ENCODE measurements at regions not wholly inside any gene's neighbourhood (a gene's known extent, or its start where the extent isn't known, plus 50 kb on each side); places are given as distances from the start of the nearest gene placed in this dataset.
"Not testable (repeated sequence)": the region's sequence is repeated elsewhere in the genome, so short reads cannot be mapped to it uniquely, and the experiment has no call there.

GRCh38 chr7:113030489-113030888 lies 56.1 kb downstream of the GPR85 start:
- DNase-seq: no peak

DNA sequence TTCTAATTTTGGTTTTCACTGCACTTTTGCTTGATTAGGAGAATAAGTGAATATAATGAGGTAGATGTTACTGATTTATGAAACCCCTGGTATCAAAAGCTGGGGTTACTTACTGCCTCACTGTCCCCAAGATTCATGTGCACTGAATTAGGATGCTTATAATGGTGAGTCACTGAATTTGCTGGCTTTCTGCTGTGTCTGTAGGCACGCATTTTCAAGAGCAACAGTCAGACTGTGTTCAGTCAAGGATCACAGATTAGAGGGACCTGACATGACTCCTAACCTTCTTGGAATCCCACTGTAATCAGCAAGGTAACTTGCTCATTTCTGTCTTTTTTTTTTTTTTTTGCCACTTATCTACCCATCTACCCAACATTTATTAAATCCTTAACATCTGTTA lies 59.7 kb downstream of the GPR85 start:
- DNase-seq: no peak

- DNase-seq: not testable (repeated sequence)
These were observed 69.3 kb downstream of the GPR85 start for GRCh38 chr7:113017144-113017857.

DNA sequence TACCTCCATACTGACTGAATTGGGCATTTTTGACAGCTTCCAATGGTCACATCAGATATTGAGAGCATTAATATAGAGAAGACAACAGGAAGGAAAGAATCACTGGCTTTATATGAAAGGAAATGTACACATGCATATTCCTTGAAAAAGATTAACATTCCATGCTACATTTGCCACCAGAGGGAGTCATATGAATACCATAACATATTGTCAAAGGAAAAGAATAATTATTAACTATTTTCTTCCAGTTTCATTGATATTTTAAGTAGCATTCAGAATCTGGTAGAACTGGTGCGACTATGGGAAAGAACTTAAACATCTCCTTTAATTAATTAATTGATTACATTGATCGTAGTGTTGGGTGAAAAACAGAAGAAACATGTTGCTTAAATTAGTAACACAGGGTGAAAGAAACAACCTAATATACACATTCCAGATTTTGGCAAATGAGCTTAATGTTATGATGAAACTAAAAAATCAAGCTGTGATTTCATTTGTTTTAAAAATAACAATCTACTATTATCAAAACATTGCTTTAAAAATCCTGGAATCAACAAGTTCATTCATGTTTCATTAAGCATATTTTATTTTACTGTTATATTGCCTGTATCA lies 71.5 kb downstream of the GPR85 start:
- no peak for DNase-seq

DNA sequence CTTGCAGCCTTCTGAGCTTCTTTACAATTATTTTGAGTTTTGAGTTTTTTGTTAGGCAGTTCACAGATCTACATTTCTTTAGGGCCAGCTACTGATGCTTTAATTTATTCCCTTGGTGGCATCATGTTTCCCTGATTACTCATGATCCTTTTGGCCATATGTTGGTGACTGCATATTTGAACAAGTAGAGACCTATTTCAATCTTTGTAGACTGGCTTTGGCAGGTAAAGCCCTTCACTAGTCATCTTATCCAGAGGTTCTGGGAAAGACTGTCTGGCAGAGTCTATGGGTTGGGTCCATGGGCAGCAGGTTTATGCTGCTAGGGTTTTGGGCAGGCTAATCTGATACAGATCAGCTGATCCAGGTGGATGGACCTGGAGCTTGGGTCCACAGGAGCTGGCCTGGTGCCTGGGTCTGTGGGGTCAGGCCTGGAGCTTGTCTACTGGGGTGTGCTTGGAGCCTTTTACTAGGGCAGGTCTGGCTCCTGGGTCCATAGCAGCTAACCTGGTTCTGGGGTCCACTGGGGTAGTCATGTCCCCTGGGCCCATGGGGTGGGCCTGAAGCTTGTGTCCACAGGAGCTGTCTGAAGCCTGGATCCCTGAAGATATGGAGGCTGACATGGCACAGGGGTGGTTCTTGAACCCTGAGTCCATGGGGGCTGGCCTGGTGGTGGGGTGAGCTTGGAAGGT lies 72.7 kb downstream of the GPR85 start:
- no peak for DNase-seq

DNA sequence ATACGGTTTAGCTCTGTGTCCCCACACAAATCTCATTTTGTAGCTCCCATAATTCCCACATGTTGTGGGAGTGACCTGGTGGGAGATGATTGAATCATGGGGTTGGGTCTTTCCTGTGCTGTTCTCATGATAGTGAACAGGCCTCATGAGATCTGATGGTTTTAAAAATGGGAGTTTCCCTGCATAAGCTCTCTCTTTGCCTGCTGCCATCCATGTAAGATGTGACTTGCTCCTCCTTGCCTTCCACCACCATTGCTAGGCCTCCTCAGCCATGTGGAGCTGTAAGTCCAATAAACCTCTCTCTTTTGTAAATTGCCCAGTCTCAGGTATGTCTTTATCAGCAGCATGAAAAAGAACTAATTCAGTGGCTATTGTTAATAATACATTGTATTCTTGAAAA lies 73.8 kb downstream of the GPR85 start:
- DNase-seq: not testable (repeated sequence)

DNA sequence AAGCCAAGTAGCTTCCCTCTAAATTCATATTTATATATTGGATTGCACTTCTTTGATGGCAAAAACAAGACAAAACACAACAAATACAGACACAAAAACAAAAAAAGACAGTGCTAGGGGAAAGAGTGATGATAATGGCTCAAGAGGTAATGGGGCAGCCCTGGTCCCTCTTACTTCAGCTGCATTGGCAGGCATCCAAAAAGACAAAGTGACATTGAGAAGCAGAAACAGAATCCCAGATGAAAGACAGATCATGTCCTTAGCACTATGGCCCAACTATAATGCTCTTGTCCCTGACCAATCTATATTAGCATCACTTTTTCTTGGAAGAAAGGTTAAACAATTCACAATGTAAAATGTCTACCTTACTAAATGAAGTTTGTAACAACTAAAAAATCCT lies 76.2 kb downstream of the GPR85 start:
- no peak for DNase-seq

DNA sequence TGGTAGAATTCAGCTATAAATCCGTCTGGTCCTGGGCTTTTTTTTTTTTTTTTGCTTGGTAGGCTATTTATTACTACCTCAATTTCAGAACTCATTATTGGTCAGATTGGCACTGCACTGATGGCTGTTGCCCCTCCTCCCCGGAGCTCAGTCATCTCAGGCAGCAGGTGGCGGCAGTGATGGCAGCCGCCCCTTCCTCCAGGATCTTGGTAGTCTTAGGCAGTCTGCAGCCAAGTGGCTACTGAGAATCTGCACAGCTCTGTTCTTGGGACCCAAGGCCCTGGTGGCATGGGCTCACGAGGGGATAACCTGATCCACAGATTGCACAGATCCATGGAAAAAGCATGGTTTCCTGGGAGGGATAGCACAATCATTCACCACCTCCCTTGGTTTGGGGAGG lies 77.9 kb downstream of the GPR85 start:
- no peak for DNase-seq

GRCh38 chr7:113004726-113005454 lies 81.7 kb downstream of the GPR85 start:
- DNase-seq: no peak

GRCh38 chr7:113000316-113001020 lies 86.2 kb downstream of the GPR85 start:
- DNase-seq: no peak

GRCh38 chr7:112997831-112998230 lies 88.8 kb downstream of the GPR85 start:
- DNase-seq: no peak

DNA sequence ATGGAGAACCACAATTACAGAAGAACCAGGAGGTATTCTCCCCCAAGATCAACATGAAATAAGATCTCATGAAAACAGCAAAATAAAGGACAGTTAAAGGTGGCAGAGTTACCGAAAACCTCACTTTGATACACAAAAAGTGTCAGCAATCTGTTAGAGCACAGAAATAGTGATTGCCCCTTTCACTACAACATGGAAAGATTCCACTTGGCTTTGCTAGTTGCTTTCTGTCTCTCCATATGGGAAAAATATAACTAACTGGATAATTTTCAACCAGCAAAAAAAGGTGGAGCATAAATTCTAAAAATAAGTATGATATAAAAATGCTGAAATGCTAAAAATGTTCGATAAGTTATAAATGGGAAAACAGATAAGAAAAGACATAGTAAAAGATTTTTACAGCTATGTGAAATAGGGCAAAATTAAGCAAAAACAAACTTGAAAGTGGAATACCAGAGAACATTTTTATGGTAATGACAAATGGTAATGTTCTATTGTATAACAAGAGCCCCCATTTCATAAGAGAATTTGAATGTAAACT lies 90.2 kb downstream of the GPR85 start:
- no peak for DNase-seq

- DNase-seq: no peak
These were observed 91.4 kb downstream of the GPR85 start for GRCh38 chr7:112995059-112995824.

GRCh38 chr7:112994656-112995055 lies 92.0 kb downstream of the GPR85 start:
- no peak for DNase-seq

GRCh38 chr7:112990624-112991023 lies 96.0 kb downstream of the GPR85 start:
- DNase-seq: no peak

GRCh38 chr7:112989531-112989930 lies 97.1 kb downstream of the GPR85 start:
- no peak for DNase-seq

GRCh38 chr7:112987171-112987570 lies 99.5 kb downstream of the GPR85 start:
- DNase-seq: no peak

DNA sequence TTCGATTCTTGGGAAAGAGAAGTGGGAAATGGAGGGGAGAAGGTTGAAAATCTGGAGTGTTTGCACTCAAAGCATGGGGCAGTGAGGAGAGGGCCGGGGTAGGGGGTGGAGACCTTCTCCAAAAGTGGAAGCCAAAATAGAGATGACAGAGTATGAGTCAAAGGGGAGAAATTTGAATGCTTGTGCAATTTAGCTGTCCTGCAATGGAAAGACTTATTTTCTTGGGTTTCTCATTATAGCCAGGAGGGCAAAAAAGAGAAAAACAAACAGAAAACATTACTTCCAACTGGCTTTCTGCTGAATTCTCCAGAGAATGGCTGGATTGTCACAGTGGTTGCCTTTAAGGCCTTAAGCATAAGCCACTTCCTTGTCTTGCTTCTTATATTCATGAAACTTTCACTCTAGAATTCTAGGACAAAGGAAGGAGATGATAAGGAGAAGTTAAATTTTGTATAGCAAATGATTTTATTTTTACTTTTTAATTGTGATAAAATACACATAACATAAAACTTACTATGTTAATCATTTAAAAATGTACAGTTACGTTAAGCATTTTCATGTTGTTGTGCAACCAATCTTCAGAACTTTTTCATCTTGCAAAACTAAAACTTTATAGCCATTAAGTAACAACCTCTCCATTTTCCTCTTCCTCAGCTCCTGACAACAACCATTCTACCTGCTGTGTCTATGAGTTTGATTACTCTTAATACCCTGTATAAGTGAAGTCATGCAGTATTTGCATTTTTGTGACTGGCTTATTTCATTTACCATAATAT lies 100.2 kb downstream of the GPR85 start:
- DNase-seq: no peak

DNA sequence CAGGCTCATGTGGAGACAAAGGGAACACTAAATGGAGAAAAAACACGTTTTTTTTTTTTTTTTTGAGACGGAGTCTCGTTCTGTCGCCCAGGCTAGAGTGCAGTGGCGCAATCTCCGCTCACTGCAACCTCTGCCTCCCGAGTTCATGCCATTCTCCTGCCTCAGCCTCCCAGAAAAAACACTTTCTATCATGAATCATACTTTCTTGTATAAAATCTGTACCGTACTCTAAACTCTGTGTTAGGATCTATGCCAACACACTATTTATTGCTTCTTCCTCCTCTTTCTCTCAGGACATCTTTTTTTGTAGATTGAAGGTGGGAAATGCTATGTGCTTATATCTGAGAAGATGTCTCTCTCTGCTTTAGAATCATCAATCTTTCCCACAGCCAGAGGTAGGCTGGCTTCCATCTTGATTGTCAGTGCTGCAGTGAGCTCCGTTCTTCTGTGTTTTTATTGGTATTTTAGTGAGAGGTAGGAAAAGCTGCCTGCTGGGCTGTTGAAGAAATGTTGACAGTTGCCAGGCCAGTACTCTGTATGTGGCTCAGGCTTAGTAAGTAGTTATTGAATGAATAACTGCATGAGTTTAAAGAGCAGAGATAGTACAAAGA lies 101.1 kb downstream of the GPR85 start:
- no peak for DNase-seq

DNA sequence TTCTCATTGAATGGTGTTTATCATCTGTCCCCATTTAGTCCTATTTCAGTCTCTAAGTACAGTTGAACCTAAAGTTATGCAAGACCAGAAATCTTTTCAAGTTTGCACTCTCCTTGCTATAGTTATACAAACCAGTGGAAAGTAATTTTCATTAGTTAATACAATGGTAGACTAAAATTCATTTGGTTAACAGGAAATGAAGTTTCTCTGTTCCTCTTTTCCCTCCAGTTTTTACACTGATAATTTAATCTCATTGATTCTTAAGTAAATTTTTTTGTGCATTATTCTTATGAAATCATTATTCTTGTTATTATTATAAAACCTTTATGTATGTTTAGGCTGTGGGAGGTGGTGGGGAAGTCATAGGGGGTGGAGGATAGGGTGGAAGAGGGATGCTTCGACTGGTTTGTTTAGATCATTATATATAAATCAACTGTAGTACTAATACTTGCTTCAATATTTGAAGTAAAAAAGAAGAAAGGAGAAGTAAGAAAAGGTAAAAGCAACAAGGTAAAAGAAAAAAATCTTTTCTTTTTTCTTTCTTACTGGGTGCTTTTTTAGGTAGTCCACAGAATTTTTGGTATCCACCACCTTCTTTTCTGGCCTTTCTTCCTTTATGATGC lies 104.1 kb downstream of the GPR85 start:
- DNase-seq: no peak
